Skeletal muscle tissue (tissue), 3 donors: ENCODE measurements at regions not wholly inside any gene's neighbourhood (a gene's known extent, or its start where the extent isn't known, plus 50 kb on each side); places are given as distances from the start of the nearest gene placed in this dataset.

ENCODE experiments used
- H3K27ac ChIP-seq: one replicate; pipeline ENCODE4 v1.7.0; 2013; ENCODE audit warnings: mild to moderate bottlenecking, low read depth, low read length, inconsistent platforms
- H3K27me3 ChIP-seq, 3 donors: one replicate each; pipeline ENCODE4 v1.7.0; 2013; ENCODE audit warnings: low read length in 3 of 3; ENCODE audit not compliant: control insufficient read depth in 3 of 3, insufficient read depth in 3 of 3
- H3K36me3 ChIP-seq, 3 donors: one replicate each; pipeline ENCODE4 v1.7.0; 2013; ENCODE audit warnings: low read length in 3 of 3; ENCODE audit not compliant: control insufficient read depth in 3 of 3, insufficient read depth in 3 of 3
- H3K4me1 ChIP-seq, 3 donors: one replicate each; pipeline ENCODE4 v1.7.0; 2013; ENCODE audit warnings: low read length in 3 of 3, mild to moderate bottlenecking in 3 of 3; ENCODE audit not compliant: control insufficient read depth in 3 of 3, insufficient read depth in 3 of 3
- H3K4me3 ChIP-seq, 3 donors: one replicate each; pipeline ENCODE4 v1.7.0; 2013; ENCODE audit warnings: low read length in 3 of 3
- H3K9ac ChIP-seq, 3 donors: one replicate each; pipeline ENCODE4 v1.7.0; 2013; ENCODE audit warnings: low read length in 3 of 3, mild to moderate bottlenecking in 3 of 3, moderate library complexity in 2 of 3, low read depth in 1 of 3
- H3K9me3 ChIP-seq, 3 donors: one replicate each; pipeline ENCODE4 v1.7.0; 2013; ENCODE audit warnings: low read length in 3 of 3; ENCODE audit not compliant: control insufficient read depth in 3 of 3
- donor health status: Osteomylitis.

GRCh38 chr16:65727534-65728137 lies 605.8 kb upstream of the CDH11 start:
- Histone ChIP-seq H3K4me1 (no peaks in the 10 kb centered on the region), H3K4me3 (no peak overlapping the region), H3K9me3 (peaks cover 2 to 3% (median 3%) of the 10 kb centered on the region in 3 donors), H3K27me3 (peaks cover 0 to 14% (median 2%) of the 10 kb centered on the region in 3 donors), H3K9ac (no peak overlapping the region), H3K36me3 (no peaks in the 10 kb centered on the region), H3K27ac (no peak overlapping the region)

DNA sequence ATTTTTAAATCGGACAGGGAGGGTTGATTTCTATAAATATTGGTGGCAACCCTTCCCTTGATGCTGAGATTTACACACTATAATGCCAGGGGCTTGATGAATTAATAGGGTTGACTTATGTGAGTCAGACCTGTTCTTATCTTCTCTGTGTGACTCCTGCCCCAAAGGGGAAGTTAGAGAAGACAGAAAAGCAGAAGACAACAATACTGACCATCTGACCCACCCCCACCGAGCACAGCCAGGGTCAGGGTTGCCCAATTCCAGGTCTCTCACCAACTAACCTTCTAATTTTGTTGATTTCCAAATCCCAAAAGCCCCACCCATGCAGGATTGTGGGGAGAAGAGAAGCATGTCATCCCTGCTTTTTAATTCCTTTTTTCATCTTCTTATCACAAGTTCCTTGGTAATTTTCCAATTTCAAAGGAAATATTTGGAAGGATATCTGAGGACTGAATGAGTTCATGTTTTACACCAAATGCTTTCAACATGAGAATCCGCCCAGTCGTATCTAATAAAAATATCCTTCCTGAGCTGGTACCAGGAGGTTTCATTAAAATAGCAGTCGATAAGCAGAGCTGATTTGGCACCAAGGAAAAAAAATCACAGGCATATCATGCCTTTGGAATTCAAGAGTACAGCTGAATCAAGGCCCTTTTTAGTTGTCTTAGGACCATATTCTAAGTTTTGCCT lies 603.4 kb upstream of the CDH11 start:
- Histone ChIP-seq H3K4me3 (no peak overlapping the region), H3K27me3 (peaks cover 0 to 14% (median 2%) of the 10 kb centered on the region in 3 donors), H3K9me3 (peaks cover 0 to 3% (median 3%) of the 10 kb centered on the region in 3 donors), H3K4me1 (no peaks in the 10 kb centered on the region), H3K27ac (no peak overlapping the region), H3K36me3 (no peaks in the 10 kb centered on the region), H3K9ac (no peak overlapping the region)

GRCh38 chr16:65722429-65722828 lies 600.6 kb upstream of the CDH11 start:
- no peak overlapping the region for H3K4me3 ChIP-seq
- no peaks in the 10 kb centered on the region for H3K9me3 ChIP-seq
- no peaks in the 10 kb centered on the region for H3K4me1 ChIP-seq
- H3K27me3 ChIP-seq: peaks cover 0 to 8% (median 3%) of the 10 kb centered on the region in 3 donors
- H3K27ac ChIP-seq: no peak overlapping the region
- H3K36me3 ChIP-seq: no peaks in the 10 kb centered on the region
- H3K9ac ChIP-seq: no peak overlapping the region

DNA sequence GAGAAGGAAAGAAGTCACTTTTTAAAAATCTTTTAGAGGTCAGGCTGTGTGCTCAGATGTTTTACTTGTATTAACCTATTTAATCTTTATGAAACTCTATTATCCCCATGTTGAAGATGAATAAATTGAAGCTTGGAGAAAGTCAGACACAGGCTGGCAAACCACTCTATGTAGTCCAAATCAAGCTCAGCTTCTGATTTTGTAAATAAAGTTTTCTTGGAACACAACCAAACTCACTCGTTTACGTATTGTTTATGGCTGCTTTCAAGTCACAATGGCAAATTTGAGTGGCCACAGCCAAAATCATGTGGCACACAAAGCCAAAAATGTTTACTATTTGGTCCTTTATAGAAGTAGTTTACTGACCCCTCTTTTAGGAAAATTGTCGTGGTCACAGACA lies 596.0 kb upstream of the CDH11 start:
- H3K9me3 ChIP-seq: no peaks in the 10 kb centered on the region
- peaks cover 0 to 4% (median 3%) of the 10 kb centered on the region in 3 donors for H3K27me3 ChIP-seq
- H3K9ac ChIP-seq: no peak overlapping the region
- H3K4me1 ChIP-seq: peaks cover 0 to 4% (median 0%) of the 10 kb centered on the region in 3 donors
- no peak overlapping the region for H3K4me3 ChIP-seq
- no peaks in the 10 kb centered on the region for H3K36me3 ChIP-seq
- no peak overlapping the region for H3K27ac ChIP-seq

DNA sequence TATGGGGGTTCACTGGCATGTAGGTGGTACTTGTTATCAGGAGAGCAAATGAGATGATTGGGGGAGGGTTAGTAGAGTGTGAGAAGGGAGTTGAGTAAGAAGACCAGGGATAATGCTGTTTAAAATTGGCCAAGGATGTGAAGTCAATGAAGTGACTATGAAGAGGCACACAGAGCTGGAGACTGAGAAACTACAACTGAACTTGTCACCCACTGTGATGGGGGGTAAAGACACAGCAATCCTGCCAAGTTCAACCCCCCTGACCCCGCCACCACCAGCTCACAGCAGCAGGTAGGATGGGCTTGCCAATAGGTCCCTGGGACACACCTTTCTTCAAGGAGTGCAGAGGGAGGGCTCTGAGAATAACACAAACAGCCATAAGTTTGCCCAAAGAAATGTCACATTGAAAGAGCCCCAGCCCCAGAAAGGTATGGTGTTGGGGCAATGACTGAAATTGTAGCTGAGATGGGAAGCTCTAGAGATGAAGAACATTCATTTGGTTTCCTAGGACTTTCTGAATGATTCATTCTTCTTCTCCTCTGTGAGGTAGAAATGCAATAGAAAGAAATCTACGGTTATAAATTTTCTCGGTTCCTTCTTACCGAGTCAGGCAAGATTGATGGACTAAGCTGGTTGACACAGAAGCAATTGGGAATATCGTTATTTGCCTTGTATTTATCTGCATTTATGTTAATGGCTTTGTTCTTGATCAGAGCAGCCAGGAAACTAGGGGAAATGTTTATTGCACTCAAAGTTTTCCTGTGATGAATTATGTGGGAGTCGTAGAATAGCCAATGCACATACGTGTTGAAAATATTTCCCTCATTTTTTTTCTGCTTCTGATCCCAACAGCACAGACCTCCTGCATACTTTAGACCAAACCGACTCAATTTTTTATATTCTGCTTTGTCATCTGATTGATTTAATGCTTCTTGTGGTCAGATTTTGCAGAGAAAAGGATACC lies 595.2 kb upstream of the CDH11 start:
- Histone ChIP-seq H3K27ac (no peak overlapping the region), H3K27me3 (peaks cover 0 to 4% (median 3%) of the 10 kb centered on the region in 3 donors), H3K36me3 (no peaks in the 10 kb centered on the region), H3K4me3 (no peak overlapping the region), H3K9me3 (no peaks in the 10 kb centered on the region), H3K4me1 (peaks cover 0 to 4% (median 0%) of the 10 kb centered on the region in 3 donors), H3K9ac (no peak overlapping the region)

- no peak overlapping the region for H3K4me3 ChIP-seq
- H3K4me1 ChIP-seq: peaks cover 0 to 4% (median 0%) of the 10 kb centered on the region in 3 donors
- no peak overlapping the region for H3K27ac ChIP-seq
- H3K27me3 ChIP-seq: peaks cover 0 to 9% (median 0%) of the 10 kb centered on the region in 3 donors
- no peaks in the 10 kb centered on the region for H3K36me3 ChIP-seq
- no peak overlapping the region for H3K9ac ChIP-seq
- H3K9me3 ChIP-seq: no peaks in the 10 kb centered on the region
Measured at GRCh38 chr16:65713181-65713808, 591.4 kb upstream of the CDH11 start.

GRCh38 chr16:65710107-65710506 lies 588.2 kb upstream of the CDH11 start:
- no peak overlapping the region for H3K4me3 ChIP-seq
- no peak overlapping the region for H3K9ac ChIP-seq
- no peaks in the 10 kb centered on the region for H3K36me3 ChIP-seq
- no peaks in the 10 kb centered on the region for H3K9me3 ChIP-seq
- peaks cover 0 to 5% (median 0%) of the 10 kb centered on the region in 3 donors for H3K27me3 ChIP-seq
- no peak overlapping the region for H3K27ac ChIP-seq
- H3K4me1 ChIP-seq: peaks cover 0 to 4% (median 0%) of the 10 kb centered on the region in 3 donors

GRCh38 chr16:65704866-65705265 lies 583.0 kb upstream of the CDH11 start:
- Histone ChIP-seq H3K27ac (no peak overlapping the region), H3K27me3 (peaks cover 0 to 3% (median 0%) of the 10 kb centered on the region in 3 donors), H3K4me3 (no peak overlapping the region), H3K4me1 (no peaks in the 10 kb centered on the region), H3K36me3 (no peaks in the 10 kb centered on the region), H3K9ac (no peak overlapping the region), H3K9me3 (no peaks in the 10 kb centered on the region)

DNA sequence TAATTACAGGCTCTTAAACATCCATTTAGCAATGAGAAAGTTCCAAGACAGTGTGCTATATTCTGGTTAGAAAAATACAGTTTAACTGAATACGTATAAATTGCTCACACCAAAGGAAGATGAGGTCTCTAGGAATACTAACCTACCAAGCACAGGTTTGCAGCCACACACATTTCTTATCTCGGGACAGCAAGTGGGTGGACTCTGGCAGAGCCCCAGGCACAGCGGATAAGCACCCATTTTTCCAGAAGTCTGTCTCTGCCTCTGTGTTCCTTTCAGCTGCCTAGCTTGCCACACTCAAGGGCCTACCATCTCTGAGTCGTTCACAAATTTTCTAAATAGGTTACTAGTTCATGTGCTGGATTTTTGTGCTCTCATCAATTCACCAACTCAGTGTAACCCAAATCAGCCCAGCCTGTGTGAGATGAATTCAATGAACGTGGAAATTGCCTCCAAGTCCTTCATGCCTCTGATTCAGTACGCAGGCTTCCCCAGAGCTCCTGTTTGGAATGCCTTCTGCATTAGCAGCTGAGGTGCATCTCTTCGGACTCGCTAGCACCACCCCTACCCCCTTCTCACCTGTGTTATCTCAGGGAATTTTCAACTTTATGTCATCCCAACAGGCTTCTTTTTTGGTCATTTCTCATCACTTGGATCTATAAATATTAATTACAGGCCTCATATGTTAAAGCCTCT lies 581.0 kb upstream of the CDH11 start:
- Histone ChIP-seq H3K36me3 (no peaks in the 10 kb centered on the region), H3K9ac (no peak overlapping the region), H3K27ac (no peak overlapping the region), H3K9me3 (no peaks in the 10 kb centered on the region), H3K4me3 (no peak overlapping the region), H3K27me3 (peaks cover 0 to 2% (median 0%) of the 10 kb centered on the region in 3 donors), H3K4me1 (no peaks in the 10 kb centered on the region)
